ENCODE measurements at regions not wholly inside any gene's neighbourhood (a gene's known extent, or its start where the extent isn't known, plus 50 kb on each side); places are given as distances from the start of the nearest gene placed in this dataset.
"Not testable (repeated sequence)": the region's sequence is repeated elsewhere in the genome, so short reads cannot be mapped to it uniquely, and the experiment has no call there.

DNA sequence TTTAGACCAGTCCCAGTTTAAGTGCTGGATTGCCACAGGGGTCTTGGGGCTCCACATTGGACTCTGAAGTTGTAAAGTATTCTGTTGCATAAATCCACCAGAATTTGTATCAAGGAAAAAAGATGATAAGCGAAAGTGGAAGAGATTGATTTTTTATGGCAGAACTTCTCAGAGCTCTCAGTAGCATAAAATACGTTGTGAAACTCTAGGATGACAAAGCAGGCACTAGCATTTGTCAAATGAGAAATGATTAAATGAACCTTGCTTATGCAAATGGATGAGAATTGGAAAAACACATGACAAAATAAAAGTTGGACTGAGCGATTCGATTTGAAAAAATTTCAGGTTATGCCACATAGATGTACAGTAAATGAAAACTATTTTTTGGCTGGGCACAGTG lies 253.8 kb upstream of the RAB4A start:
- DNase-seq = no peak

DNA sequence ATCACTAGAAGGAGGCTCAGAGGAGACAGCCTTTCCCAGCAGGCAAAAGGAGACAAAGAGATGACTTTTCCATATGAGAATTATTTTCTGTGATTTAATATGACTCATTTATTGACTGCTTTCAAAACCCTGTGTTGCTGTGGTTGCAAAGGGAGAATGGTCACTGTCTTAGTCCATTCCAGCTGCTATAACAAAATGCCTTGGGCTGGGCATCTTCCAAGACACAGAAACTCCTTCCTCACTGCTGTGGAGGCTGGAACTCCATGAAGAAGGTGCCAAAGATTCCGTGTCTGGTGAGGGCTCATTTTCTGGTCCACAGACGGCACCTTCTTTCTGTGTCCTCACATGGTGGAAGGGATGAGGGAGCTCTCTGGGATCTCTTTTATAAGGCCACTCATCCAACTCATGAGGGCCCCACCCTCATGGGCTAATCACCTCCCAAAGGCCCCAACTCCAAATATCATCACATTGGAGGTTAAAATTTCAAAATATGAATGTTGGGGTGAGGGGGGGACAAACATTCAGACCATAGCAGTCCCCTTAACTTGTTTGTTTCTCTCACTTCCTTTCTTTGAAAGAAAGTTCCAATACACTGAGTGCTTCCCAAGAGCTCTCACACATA lies 252.1 kb upstream of the RAB4A start:
- DNase-seq = no peak

DNA sequence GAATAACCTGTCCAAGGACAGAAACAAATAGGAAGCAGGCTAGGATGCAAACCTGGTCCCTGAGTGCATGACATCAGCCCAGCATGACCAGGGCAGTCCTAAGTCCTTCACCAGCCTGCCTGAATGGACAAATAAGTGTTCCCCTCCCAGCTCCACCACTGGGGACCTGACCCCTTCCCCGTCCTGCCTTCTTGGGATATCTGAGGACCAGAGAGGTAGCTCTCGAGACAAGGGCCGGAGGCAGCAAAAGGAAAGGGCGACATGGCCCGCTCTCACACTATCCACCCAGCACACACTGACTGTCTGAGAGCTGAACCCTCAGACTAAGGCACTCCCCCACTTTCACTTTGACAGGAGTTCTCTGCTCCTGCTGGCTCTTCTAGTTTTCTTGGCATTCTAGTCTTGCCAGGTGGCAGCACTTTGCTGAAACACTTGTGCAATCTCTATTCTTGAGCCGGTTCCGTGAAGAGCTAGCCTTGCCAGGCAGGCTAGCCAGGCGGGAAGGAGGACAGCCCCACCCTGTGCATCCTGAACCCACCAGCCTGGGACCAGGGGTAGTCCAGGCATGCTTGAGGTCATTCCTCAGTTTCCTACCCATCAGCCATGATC lies 251.1 kb upstream of the RAB4A start:
- DNase-seq = no peak

DNA sequence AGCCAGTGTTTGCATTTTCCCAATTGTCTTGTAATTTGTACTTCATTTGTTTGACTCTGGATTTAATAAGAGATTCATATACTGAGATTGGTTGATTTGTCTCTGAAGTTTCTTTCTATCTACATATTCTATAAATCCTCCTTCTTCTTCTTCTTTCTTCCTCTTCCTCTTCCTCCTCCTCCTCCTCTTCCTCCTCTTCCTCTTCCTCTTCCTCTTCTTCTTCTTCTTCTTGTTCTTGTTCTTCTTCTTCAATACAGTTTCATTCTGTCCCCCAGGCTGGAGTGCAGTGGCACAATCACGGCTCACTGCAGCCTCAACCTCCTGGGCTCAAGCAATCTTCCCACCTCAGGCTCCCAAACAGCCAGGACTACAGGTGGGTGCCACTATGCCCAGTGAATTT lies 249.9 kb upstream of the RAB4A start:
- not testable (repeated sequence) for DNase-seq

DNA sequence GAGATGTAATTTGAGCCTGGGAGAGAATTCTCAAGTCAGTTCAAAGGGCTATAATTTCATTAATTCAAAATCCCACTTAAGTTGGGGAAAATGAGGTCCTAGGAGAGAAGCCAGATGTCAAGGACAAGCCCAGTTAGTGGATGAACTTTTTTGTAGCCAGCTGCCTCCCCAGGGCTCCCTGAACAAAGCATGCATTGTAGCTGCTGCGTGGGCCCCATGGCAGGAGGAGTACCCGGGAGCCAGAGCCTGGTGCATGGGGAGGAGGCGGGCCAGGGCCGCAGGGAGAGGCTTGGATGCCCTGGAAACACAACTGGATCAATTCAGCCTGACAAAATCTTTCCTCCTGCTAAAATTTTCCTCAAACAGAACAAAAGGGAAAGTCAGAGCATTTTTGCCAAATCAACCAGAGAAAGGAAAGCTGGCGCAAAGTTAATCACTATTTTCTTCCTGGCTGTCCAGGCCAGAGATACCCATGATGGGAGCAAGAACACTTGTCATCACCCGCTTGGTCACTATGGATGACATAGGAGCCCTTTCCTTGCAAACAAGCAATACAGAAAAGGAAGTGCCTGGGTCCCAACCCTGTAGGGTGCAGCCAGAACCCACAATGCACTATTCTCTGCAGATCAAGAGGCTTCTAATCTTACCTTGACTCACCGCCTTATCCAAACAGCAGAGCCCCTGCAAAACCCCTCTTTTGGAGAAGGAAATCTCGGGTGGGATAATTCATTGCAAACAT lies 248.1 kb upstream of the RAB4A start:
- DNase-seq = no peak

DNA sequence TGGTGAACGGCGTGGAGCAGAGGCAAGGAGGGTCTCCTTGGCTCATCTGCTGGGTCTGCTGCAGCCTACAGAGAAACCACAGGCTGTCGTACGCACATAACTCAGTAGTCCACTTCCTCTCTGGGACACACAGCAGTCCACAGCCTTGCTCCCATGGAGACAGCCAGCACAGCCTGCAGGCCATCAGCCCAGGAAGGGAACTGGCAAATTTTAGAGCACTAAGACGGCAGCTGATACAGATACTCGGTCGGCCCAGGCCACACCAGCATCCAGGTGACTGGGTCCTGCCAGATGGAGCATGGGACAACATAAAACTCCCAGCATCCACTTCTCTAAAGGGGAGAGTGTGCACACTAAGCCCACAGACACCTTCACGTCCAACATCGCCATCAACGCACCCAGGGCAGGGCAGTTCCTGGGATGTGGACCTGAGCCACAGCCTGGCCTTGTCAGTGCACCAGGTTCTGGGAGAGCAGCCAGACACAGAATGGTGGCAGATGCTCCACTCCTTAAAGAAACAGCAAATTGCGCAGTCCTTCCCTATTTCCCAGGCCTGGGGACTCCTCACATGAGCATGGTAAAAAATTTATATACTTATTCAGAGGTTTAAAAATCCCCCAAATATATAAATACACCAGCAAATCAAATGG lies 247.1 kb upstream of the RAB4A start:
- no peak for DNase-seq

DNA sequence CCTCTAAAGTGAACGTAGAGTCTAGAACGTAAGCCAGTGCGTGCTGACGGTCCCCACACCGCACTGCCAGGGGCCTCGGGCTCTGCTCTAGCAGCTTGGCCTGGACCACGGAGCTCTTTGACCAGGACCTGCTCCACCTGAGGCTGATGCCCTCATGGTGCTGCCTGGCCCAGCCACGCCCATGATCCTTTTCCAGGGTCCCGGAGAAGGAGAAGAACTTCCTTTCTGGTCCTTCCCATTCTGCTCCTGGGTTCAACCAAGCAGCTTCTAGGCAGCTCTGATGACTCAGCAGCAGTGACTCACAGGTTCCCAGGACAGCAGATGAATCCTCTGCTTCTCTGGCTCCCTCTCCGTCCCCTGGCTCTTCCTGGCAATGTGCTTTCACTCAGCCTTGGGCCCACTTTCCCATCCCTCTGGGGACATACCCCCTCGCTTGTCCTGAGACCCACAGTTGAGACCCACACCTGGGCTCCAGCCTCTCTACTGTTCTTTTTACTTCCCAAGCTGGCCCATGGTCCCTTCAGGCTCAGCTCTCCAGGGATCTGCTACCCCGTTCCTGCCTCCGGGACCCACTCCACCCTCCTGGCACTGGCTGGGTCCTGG lies 246.3 kb upstream of the RAB4A start:
- peak in 1 of 2 donors; percentile 35 for DNase-seq

DNA sequence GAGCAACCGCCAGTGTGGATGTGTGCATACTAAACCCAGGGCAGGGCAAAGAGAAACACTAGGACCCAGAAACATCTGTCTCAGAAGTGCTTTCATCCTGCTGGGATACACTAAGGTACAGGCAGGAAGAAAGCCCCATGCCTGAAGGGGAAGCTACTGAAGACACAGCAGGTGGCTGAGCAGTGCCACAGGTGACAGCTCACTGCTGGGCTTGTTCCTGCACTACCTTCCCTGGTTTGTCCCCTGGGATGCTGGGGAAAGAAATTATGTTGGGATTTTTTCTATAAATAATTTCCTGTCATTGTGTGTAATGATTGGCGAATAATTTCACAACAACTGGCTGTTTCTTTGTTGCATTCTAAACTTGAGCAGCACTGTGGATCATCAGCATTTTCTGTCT lies 245.3 kb upstream of the RAB4A start:
- DNase-seq = no peak

DNA sequence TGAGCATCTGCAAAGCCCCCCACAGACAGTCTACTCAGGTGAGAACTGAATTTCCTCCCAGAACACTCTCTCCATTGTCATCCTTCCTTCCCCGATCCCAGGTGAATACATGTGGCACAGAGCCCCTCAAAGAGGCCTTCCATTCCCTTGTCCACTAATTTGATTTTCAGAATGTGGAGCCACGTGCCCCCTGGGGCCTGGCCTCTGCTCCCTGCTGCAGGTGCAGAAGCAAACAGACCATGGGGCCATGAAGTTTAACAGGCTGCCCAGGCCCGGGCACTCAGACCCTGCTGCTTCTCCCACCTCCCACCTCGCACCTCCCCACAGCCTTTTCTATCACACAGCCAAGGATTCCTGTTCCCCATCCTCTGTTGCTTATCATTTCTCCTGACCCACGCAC lies 243.8 kb upstream of the RAB4A start:
- no peak for DNase-seq

GRCh38 chr1:229027622-229028182 lies 243.2 kb upstream of the RAB4A start:
- DNase-seq = peak; percentile 32 to 43

DNA sequence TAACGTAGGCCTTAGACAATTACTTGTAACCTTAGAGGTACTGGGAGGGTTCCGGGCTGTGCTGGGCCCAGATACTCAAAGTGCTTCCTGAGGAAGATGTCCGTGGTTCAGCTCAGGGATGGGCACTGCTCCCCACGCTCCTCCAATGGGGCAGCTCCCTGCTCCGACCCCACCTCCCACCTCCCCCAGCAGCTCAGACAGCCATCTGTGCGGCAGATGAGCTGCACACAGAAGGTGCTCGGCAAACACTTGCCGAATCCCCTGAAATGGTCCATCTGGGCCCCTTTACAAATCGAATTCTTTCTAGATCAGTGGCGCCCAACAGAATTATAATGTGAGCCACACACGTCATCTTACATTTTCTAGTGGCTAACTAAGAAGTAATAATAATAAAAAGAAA lies 242.4 kb upstream of the RAB4A start:
- DNase-seq = no peak

DNA sequence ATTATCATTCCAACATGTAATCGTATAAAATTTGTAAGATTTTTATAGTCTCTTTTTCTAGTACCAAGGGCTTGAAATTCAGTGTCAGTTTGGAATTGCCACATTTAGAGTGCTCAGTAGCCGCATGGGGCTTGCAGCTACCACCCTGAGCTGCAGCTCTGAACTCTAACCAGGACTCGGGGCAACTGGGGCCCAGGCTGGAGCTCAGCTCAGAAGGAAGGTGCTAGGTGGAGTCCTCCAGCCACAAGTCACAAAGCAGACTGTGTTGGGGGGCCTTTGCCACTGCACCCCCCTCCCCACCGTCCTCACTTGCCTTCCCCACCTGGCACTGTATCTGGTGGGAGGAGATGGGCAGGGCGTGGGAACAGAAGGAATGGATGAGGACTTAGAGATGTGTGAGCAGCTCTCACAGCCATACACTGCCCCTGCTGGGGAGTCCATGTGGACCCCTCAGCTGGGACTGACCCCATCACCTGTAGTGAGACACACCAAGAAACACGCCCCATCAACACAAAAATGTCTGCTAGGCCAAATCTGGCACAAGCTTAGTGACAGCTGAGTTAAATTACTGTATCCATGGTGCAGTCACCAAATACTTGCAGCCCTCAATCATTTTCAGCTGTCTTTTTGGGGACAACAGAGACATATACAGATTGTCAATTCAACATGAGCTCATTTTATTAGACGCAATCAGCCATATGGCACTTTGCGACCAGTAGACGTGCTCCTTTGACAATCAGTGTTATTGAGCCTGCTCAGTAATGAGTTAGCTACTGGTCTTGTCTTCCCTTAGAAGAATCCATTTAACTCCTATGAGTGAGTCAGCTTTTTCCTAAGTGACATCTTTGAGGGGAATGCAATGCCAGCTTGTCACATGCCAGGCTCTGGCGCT lies 241.7 kb upstream of the RAB4A start:
- no peak for DNase-seq

DNA sequence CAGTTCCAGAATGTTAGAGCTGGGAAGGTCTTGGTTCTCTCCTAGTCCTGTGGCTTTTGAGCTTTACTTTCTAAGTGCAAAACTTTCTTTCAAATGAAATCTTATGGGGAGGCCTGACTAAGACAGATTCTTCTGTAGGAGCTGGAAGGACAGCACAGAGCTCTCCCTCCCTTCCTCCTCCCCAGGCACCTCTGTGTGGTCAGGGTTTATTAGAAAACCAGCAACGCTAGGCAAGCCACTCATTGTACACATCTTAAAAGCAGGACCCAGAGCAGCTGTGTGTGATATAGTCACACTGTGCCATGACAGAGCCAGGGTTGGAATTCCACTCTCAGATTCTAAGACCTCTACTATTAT lies 241.1 kb upstream of the RAB4A start:
- DNase-seq = no peak

GRCh38 chr1:229030630-229031029 lies 240.3 kb upstream of the RAB4A start:
- DNase-seq = no peak

- DNase-seq = no peak
Observed at GRCh38 chr1:229031061-229031460, 239.8 kb upstream of the RAB4A start.

DNA sequence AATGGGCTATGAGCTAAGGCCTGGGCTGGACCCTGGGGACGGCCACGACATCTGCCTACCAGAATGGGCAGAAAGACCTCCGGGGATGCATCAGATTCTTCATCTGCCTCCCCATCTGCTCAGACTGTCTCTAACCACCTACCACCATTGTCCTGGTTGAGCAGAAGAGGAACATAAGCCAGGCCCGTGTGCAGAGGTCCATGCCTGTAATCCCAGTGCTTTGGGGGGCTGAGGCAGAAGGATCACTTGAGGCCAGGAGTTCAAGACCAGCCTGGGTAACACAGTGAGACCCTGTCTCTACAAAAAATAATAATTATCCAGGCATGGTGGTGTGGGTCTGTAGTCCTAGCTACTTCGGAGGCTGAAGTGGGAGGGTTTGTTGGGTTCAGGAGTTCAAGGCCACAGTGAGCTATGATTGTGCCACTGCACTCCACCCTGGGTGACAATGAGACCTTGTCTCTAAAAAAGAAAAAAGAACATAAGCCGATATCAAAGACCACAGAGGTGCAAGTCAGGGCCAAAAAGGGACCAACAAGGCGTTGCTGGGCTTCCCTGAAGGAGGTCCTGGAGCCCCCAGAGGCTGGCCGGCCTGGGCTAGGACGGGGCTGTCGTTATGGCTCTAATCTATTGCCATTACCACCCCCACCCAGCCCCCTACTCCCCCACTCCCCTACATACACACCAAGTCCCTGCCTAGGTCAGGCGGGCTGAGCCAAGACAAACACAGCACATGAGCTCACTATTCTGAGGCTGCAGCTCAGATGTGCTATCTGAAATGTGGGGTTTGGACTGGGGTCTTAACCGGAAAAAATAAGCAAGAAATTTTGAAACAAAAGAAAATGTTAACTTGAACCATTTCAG lies 239.2 kb upstream of the RAB4A start:
- no peak for DNase-seq

DNA sequence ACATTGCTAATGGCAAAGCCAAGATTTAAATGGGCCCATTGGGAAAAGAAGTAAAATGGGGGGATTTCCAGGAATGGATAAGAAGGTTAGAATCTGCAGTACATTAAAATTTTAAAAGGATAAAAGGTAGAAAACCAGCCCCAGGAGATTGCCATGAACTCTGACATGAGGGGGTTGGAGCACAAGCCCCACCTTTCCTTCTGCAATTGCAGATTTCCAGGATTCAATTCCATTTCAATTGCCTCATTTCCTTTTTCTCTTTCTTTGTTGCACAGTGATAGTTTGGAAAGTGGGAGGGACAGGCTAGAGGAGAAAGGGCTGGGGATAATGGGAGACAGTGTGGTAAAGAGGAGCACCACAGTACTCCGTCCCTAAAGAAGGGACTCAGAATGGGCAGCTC lies 238.5 kb upstream of the RAB4A start:
- DNase-seq = no peak

- no peak for DNase-seq
Observed at GRCh38 chr1:229033480-229033879, 237.4 kb upstream of the RAB4A start.

GRCh38 chr1:229034342-229034741 lies 236.6 kb upstream of the RAB4A start:
- no peak for DNase-seq

DNA sequence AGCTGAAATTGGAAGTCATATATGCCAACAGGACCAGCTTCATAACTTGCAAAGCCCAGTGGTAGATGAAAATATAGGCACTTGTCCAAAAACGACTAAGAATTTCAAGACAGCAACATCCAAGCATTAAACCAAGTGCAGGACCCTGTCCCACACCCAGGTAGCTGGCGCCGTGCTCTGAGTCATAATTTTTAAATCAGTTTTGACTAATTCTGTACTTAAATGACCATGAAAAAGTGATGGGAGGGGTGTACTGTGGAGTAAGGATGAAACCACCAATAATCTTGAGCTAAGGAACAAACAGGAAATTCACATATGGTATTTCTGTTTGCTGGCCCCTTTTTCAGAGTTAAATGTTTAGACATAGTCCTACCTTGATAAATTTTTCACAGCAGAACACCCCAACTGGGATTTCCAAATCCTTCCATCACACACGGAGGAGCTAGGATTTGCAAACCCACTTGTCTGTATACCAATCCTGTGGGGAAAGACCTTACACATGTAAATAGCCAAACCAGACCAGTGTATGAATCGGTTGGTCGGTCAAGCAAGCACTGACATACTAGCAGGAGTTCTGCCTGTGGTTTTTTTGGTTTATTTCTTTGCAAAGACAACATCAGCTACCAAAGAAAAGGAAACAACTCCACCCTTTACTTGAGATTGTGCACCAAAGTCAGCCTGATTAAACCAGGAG lies 235.7 kb upstream of the RAB4A start:
- no peak for DNase-seq

DNA sequence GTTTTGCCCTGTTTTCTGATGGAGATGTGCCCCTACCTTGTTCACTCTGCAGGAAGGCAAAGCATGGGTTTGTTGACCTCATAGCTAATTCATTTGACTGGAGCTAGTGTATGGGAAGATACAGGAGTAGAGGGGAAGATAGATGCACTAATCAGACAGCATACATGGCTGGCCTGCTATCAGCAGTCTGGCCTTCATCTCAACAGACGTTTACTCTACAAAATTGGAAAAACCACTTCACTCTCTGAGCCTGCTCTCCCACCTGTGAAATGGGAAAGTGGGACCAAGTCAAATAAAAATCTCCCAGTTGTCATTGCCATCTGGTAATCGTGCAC lies 235.2 kb upstream of the RAB4A start:
- DNase-seq = no peak
